ENCODE measurements at regions not wholly inside any gene's neighbourhood (a gene's known extent, or its start where the extent isn't known, plus 50 kb on each side); places are given as distances from the start of the nearest gene placed in this dataset.

GRCh38 chr7:155878674-155879073 is 66.4 kb upstream of the SHH start:
- no peak for DNase-seq (ENCODE audit: low spot score)
- no peaks in the 10 kb centered on the region for H3K27me3 ChIP-seq (ENCODE audit: control insufficient read depth in 4 of 4, insufficient read depth in 4 of 4, low read length in 3 of 4)
- H3K27ac ChIP-seq (ENCODE audit: low read depth in 1 of 2, low read length in 2 of 2): no peak overlapping the region
- H3K36me3 ChIP-seq (ENCODE audit: control insufficient read depth in 4 of 4, insufficient read depth in 3 of 4, low read depth in 1 of 4, low read length in 3 of 4): no peaks in the 10 kb centered on the region
- H3K9ac ChIP-seq (ENCODE audit: low read depth in 1 of 2, low read length in 2 of 2): no peak overlapping the region
- H3K4me3 ChIP-seq (ENCODE audit: low read depth in 1 of 3, low read length in 3 of 3): no peak overlapping the region
- no peaks in the 10 kb centered on the region for H3K9me3 ChIP-seq (ENCODE audit: control insufficient read depth in 4 of 4, low read length in 3 of 4)
- no peak for TF ChIP-seq FOXA2 (IDR thresholded peaks at IDR 0.05)
- TF ChIP-seq YY1 (IDR thresholded peaks at IDR 0.05): no peak
- TF ChIP-seq, protein P1, sequence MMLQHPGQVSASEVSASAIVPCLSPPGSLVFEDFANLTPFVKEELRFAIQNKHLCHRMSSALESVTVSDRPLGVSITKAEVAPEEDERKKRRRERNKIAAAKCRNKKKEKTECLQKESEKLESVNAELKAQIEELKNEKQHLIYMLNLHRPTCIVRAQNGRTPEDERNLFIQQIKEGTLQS (IDR thresholded peaks at IDR 0.05): no peak
- no peak for TF ChIP-seq REST (IDR thresholded peaks at IDR 0.05)
- TF ChIP-seq RAD21 (IDR thresholded peaks at IDR 0.05): no peak
- TF ChIP-seq JUND (IDR thresholded peaks at IDR 0.05): no peak
- TF ChIP-seq HNF4A (conservative IDR thresholded peaks at IDR 0.05): no peak
- TF ChIP-seq ZBTB33 (IDR thresholded peaks at IDR 0.05): no peak
- no peak for TF ChIP-seq FOXA1 (IDR thresholded peaks at IDR 0.05)
- no peak for TF ChIP-seq GABPA (IDR thresholded peaks at IDR 0.05 in 1 of 2, conservative IDR thresholded peaks at IDR 0.05 in 1 of 2)
- no peak for TF ChIP-seq RXRA (IDR thresholded peaks at IDR 0.05)
- TF ChIP-seq NR2F2 (IDR thresholded peaks at IDR 0.05): no peak
- TF ChIP-seq TAF1 (conservative IDR thresholded peaks at IDR 0.05): no peak
- TF ChIP-seq EGR1 (IDR thresholded peaks at IDR 0.05; ENCODE audit: low read depth in 2 of 2): no peak
- TF ChIP-seq SP1 (IDR thresholded peaks at IDR 0.05): no peak
- TF ChIP-seq MAX (IDR thresholded peaks at IDR 0.05): no peak
- WGBS: 90% methylated on average over 8 of the region's 8 CpGs
- H3K4me1 ChIP-seq (ENCODE audit: control insufficient read depth in 4 of 4, insufficient read depth in 4 of 4, low read length in 3 of 4): no peaks in the 10 kb centered on the region

DNA sequence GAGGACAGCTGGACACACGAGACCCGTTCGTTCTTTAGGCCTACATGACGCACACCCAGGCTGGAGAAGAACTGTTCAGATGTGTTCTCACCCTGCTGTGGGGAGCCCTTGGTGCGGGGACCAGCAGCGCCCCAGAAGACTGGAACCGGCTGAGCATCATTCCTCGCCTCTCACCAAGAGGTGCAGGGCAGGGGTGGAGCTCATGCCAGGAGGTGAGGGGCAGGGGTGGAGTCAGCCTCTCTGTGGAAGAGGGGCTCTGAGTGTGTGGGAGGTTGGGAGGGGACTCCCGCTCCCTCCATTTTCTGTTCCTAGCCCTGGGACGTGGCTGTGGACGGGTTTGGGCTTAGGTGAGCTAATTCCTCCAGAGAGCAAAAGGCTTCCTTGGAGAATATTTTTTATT is 66.0 kb upstream of the SHH start:
- peaks cover 0 to 3% (median 1%) of the 10 kb centered on the region in 4 donors for H3K4me1 ChIP-seq (ENCODE audit: control insufficient read depth in 4 of 4, insufficient read depth in 4 of 4, low read length in 3 of 4)
- H3K9ac ChIP-seq (ENCODE audit: low read depth in 1 of 2, low read length in 2 of 2): no peak overlapping the region
- H3K27me3 ChIP-seq (ENCODE audit: control insufficient read depth in 4 of 4, insufficient read depth in 4 of 4, low read length in 3 of 4): no peaks in the 10 kb centered on the region
- TF ChIP-seq JUND (IDR thresholded peaks at IDR 0.05) (no peak), HNF4A (conservative IDR thresholded peaks at IDR 0.05) (no peak), TAF1 (conservative IDR thresholded peaks at IDR 0.05) (no peak), NR2F2 (IDR thresholded peaks at IDR 0.05) (no peak), YY1 (IDR thresholded peaks at IDR 0.05) (no peak), ZBTB33 (IDR thresholded peaks at IDR 0.05) (no peak), MAX (IDR thresholded peaks at IDR 0.05) (no peak), EGR1 (IDR thresholded peaks at IDR 0.05; ENCODE audit: low read depth in 2 of 2) (no peak), GABPA (IDR thresholded peaks at IDR 0.05 in 1 of 2, conservative IDR thresholded peaks at IDR 0.05 in 1 of 2) (no peak), SP1 (IDR thresholded peaks at IDR 0.05) (no peak), FOXA2 (IDR thresholded peaks at IDR 0.05) (no peak)
- TF ChIP-seq, protein P2, sequence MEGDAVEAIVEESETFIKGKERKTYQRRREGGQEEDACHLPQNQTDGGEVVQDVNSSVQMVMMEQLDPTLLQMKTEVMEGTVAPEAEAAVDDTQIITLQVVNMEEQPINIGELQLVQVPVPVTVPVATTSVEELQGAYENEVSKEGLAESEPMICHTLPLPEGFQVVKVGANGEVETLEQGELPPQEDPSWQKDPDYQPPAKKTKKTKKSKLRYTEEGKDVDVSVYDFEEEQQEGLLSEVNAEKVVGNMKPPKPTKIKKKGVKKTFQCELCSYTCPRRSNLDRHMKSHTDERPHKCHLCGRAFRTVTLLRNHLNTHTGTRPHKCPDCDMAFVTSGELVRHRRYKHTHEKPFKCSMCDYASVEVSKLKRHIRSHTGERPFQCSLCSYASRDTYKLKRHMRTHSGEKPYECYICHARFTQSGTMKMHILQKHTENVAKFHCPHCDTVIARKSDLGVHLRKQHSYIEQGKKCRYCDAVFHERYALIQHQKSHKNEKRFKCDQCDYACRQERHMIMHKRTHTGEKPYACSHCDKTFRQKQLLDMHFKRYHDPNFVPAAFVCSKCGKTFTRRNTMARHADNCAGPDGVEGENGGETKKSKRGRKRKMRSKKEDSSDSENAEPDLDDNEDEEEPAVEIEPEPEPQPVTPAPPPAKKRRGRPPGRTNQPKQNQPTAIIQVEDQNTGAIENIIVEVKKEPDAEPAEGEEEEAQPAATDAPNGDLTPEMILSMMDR (IDR thresholded peaks at IDR 0.05; ENCODE audit: low read depth, low read length, missing input control): no peak
- TF ChIP-seq, protein P1 (IDR thresholded peaks at IDR 0.05): no peak
- WGBS: 89% methylated on average over 11 of the region's 11 CpGs
- H3K4me3 ChIP-seq (ENCODE audit: low read depth in 1 of 3, low read length in 3 of 3): no peak overlapping the region
- H3K9me3 ChIP-seq (ENCODE audit: control insufficient read depth in 4 of 4, low read length in 3 of 4): no peaks in the 10 kb centered on the region
- H3K36me3 ChIP-seq (ENCODE audit: control insufficient read depth in 4 of 4, insufficient read depth in 3 of 4, low read depth in 1 of 4, low read length in 3 of 4): no peaks in the 10 kb centered on the region
- no peak overlapping the region for H3K27ac ChIP-seq (ENCODE audit: low read depth in 1 of 2, low read length in 2 of 2)
- no peak for DNase-seq (ENCODE audit: low spot score)
